NOMO-1 treated with dmso at 0.1 percent for 144 hours (cell line): ENCODE measurements at regions not wholly inside any gene's neighbourhood (a gene's known extent, or its start where the extent isn't known, plus 50 kb on each side); places are given as distances from the start of the nearest gene placed in this dataset.
A peak's percentile ranks its signal among the peaks of the same experiment; 100 is the strongest.

Experiments used
- DNase-seq: peaks from one replicate; lab custom pipeline; 2025; ENCODE audit not compliant: unreplicated experiment; lab: John Stamatoyannopoulos, UW

DNA sequence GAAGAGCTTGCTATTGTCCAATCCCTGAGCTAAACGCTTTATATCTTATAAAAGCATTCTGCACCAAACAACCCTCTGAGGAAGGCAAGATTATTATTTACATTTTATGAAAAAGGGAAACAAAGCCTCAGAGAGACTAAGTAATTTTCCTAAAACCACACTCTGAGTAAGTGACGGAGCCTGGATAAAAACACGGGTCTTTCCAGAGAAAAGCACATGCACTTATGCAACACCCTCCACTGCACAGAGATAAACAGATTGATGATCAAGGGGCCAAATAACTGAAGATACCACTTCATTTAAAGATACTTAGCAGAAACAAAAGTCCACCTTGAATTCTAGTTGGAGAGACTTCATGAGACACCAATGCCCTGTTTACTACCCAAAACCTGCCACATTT is 214.7 kb upstream of the PDE10A start:
- no peak for DNase-seq

DNA sequence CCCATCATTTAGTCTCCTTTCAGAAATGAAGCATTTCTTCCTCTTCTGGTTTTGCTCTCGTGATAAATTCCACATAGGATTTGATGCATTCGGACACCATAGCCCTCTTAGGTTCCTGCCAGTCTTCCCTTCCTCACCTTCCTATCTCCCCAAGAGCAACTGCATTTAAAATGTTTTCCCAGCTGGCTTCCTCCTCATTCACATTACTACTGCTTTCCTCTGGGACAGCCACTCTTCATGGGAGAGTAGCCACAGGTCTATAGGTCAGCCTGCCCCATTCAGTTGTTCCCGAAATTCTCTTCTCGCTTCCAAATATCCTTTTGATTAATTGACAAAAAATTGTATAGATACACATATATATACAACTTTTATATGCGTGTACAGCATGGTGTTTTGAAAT is 214.2 kb upstream of the PDE10A start:
- no peak for DNase-seq

DNA sequence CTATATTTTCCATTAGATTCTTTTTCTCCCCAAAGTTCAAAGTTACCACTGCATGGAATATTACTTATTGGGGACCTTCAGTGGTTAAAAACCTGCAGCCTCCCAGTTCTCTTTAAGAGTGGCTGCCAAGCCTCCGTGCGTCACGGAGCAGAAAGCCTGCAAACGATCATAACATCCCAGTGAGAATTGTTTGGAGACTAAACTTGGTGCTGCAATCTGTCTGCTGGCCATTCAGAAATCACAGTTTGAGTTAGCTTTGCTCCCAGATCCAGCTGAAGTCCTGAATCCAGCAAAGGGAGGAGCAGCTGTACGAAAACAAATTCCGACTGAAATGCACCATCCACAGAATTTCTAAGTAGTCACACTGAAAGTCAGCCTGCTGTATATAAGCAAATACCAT is 213.5 kb upstream of the PDE10A start:
- DNase-seq: no peak

DNA sequence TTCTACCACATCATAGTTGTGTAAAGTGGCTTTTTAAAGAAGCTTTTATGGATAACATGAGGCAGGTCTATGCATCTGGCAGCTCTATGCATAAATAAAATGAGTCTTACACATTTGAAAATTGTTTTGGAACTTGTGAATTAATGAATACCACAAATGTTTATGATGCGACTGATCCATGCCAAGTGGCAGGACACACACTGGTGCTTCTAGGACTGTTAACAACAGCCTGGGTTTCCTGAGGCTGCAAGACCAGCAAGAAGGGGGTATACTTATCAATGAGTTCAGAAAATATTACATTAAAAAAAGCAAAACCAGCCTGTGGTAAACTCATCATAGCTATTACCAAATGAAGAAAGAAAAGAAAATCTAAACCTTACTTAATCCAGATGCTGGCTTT is 212.9 kb upstream of the PDE10A start:
- no peak for DNase-seq

DNA sequence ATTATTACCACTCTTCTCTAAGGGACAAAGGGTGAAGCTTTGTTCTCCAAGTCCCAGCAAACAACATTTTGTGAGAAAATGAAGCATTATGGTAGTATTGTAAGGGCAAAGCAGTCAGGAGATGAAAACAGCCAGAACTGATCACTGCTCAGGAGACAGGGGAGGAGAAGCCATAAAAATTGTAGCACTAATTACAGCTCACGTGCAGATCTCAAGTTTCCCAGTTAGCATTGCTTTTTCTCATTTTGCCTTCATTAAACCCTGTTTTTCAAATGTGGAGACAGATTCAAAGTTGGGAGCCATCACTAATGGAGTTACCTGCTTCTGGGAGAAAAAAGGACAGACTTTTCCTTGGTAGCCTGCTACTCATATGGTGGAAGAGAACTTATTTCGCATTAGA is 210.9 kb upstream of the PDE10A start:
- no peak for DNase-seq

DNA sequence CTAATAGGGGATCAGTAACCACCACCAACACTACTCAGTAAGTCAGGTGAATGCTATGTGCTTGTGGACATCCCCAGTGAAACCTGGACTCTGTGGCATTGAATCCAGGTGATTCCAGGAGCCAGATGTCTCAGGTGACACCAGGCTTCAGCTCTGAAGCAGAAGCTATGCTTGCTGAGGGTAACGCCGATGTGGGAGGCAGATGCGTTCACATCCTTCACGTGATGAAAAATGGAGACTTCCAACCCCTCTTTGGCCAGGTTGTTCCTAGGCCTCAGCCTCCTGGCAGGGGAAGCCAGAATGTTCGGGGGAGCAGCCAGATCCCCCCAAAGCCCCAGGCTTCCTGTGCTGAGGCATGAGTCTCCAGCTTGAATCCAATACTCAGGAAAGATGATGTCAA is 209.8 kb upstream of the PDE10A start:
- DNase-seq: no peak

DNA sequence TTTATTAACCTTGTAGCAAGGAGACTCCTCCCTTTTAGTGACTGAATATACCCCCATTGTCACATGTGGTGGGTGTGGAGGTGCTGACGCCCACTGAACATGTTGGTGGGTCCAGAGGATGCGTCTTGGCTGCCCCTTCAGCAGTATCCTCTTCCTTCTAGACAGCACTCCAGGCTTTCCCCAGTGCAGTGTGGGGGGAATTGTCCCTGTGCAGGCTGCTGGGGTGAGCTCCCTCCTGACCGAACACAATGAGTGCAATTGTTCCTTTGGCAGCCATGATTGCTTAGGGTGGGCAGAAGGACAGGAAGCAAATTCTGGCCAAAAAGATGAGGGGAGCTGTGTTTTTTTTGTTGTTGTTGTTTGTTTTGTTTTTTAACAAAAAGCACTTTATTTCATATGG is 209.3 kb upstream of the PDE10A start:
- no peak for DNase-seq

DNA sequence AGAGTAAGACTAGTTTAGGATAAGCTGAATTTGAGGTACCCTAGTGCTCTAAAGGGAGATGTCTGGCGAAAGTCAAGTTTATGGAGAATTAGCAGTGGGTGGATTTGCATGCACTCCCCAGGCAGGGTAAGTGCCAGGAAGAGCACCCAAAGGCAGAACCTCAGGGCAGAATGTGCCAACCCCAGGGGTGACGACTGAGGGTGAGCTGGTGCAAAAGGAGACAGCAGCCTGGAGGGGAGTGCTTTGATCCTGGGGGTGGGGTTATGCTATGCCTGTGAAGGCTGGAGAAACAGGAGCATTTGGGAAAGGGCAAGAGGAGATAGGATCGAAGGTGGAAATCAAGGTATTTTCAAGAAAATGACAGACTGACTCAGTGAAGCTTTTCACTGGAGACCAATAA is 208.5 kb upstream of the PDE10A start:
- DNase-seq: no peak

DNA sequence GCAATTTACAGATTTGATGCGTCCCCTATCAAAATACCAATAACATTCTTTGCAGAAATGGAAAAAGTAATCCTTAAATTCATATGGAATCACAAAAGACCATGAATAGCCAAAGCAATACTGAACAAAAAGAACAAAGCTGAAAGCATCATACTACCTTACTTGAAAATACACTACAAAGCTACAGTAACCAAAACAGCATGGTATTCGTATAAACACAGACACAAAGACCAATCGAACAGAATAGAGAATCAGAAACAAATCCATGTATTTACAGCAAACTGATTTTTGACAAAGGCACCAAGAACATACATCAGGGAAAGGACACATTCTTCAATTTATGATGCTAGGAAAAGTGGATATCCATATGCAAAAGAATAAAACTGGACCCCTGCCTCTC is 206.5 kb upstream of the PDE10A start:
- DNase-seq: no peak

DNA sequence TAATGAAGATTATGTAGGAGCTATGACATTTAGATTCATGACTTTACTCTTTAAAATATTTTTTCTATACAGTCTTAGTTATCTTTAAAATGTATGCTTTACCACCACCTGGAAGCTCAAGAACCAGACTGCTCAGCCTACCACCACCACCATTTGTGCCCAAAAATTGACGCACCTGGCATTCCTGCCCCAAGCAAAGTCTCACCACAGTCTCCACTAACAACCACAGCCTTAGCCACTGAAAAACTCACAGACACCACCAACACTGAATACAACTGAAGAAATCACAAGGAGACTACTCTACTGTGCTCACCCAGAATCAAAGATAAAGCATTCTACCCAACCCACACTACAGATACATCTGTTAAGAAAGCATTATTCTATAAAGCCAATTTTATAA is 201.9 kb upstream of the PDE10A start:
- DNase-seq: no peak

DNA sequence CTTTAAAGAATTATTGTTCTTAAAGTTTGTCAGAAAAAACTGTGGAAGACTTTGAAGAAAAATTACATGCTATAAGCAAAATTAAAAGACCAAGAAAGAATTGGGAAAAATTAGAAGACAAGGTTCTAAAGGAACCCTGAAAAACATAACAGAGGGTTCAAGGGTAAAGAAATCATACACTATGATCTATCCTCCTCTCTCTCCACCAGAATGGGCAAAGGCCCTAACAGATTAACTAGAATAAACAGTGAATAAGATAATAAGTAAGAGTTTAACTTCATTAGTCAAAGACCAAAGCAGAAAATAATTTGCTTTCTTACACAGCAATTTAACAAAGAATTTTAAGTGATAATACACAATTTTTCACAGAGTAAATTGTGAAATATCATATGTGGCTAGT is 201.2 kb upstream of the PDE10A start:
- DNase-seq: no peak

DNA sequence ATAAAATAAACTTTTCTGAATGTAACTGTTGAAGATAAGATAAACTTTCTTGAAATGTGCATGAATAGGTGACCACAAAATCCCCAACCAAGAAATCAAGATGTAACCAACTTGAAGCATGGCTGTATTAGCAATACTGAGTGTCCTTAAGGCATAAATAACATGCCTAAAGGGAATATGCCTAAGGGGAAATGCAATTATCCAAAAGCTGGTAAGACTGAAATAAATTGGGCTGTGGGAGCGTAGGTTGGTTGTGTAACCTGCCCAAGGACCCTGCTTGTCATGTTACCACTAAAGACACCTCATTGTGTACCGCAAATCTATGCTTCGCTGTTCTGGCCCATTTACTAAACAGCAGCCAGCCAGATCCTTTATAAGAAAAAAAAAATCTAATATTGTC is 200.8 kb upstream of the PDE10A start:
- no peak for DNase-seq

DNA sequence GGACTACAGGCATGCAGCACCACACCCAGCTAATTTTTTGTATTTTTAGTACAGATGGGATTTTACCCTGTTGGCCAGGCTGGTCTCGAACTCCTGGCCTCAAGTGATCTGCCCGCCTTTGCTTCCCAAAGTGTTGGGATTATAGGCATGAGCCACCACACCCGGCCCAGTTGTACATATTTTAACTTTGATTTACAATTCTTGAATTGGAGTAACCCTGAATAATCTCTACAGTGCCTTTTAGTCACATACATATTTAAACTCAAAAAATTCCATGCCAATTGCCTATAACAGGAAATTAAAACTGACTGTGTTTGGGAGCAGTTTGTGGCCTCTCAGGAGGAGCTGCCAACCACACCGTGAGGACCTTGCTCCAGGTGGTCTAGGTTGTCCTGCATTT is 199.8 kb upstream of the PDE10A start:
- no peak for DNase-seq

DNA sequence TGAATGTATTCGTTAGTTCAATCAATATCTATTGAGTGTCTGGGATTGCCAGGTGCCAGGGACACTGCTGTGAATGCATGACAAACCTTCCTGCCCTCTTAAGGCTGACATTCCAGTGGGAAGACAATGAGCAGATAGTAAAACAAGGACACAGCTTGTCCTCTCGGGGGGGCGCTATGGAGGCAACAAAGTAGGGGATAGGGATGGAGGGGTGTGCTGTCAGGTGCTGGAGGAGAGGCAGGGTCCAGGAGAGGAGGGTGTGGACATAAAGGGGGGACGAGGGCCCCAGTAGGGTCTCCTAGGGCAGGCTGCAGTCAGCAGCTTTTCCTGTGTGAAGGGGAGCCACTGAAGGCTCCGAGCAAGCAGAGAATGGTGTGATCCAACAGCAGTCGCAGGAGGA is 198.2 kb upstream of the PDE10A start:
- DNase-seq: no peak

DNA sequence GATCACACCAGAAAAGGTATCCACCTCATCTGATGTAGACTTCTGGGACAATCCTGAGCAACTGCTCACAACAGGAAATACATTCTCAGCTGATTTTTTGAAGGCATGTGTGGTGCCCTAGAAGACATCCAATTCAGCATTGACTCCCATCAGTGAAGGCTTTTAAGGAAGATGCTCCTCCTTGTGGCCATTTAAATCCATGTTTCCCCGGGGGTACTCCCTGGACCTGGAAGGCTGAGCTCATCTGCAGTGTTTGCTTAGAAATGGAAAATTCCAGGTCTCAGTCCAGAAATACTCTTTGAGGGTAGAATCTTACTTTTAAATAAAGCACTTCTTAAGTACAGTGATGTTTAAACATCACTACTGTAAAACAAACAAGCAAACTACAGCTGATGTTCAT is 195.5 kb upstream of the PDE10A start:
- DNase-seq: no peak

DNA sequence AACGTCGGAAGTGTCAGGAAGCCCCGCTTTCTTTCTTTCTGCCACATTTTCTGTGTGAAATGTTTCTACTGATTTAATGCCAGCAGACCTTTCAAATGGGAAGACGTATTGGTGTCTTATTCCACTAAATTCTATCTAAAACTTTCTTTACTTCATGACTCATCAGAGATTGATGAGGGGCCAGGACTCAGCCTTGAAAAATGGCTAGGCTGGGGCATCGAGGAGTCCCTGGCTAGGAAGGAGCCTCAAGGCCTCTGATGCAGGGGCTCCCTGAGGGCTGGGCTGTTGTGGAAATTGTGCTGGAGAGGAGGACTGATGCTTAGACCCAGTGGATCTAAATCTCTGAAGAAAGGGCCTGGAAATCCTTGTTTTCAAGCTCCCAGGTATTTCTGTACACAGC is 192.8 kb upstream of the PDE10A start:
- DNase-seq: no peak

DNA sequence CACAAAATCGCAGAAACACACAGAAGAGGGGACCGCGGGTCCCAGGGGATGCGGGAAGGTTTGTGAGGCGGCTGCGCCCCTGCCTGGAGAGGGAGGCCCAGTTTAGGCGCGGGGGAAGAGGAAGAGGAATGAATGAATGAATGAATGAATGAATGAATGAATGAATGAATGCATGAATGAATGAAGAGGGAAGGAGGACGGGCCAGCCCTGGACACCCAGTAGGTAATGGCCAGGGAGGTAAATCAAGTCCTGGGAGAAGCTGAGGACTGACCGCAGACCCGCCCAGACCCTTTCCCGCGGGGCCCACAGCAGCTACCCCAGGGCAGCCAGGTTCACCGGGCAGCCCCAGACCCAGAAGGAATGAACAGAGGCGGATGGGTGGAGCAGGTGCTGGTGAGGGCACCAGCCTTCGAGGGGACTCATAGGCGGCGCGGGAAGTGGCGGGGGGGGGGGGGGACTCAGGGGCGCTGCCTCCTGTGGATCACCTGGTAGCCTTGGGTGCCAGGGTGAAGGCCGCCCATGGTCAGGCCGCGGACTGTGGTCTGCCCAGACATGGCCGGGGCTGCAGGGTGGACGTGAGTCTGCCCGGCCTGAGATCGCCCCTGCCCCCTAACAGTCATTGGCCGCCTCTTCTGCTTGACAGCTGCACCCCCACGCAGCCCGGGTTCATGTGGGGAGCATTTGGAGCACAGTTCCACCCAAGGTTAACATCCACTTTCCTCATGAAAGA is 192.0 kb upstream of the PDE10A start:
- DNase-seq: no peak

DNA sequence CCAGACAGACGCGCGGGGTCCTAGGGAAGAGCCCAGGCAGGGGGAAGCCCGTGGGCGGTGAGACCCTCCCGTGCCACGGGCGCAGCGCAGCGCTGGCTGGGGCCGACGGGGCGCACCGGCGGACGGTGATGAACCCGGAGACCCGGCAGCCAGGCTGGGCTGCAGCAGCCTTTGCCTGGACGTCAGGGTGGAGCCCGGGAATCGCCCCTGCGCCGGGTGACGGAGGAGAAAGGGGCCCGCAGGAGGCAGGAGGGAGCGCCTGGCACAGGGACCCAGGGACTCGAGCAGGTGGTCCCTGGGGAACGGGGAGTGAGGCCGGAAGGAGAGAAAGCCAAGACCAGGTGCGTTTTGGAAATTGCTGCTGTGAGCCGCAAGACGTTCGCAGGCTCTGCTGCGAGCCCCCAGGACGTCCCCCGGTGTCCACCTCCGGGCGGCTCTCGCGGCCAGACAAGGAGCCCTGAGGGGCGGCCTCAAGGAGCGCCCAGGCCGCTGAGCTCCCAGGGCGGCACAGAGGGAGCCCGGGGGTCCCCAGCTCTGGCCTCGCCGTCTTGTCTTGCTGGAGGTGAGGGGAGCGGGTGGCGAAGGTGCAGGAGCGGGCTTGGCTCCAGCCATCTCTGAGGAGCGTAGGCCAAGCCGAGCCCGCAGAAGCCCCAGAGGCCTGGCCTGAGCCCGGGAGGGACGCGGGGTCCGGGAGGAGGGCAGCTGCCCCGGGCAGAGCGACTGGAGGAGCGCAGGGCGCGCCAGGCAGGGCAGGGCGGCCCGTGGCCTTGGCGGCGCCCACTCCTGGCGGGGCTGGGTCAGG is 191.2 kb upstream of the PDE10A start:
- no peak for DNase-seq

DNA sequence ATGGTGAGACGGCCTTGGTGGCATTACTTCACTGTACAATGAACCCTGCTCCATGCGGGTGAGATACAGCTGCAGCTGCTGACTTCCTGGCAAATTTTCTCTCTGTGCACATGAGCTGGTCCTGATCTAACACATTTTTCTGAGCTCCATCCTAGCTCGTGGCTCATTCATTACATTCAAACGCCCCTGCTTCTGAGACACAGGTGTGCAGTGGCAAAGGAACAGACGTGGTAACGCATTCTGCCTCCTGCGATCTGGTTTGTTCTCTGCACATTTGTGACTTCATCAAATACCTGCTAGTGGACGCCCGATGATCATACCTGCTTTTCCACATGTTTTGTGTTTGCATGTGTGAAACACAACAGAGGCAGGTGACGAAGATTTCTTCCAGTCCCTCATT is 189.6 kb upstream of the PDE10A start:
- DNase-seq: no peak

DNA sequence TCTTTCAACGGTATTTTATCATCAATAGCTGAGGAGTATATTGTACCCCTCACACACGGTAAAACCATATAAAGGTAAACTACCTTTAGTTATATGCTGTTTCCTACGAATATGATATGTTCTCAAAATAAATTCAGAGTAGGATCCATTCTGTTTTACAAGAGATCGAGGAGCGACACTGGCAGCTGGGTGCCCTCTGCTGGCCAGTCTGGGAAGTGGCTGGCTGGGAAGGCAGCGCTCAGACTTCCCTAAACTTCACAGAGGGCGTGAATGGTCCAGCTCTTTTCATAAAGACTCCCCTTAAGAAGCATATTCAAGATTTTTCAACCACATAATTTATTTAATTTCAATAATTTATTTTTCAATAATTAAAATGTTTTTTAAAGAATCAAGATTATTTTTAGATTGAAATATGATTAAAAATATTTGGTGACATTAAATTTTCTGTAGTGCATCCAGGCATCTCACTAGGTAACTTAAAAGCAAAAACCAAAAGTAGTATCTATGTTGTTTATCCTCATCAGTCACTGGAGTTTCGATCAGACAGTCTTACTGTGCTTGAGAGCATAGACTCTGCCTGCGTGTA is 187.5 kb upstream of the PDE10A start:
- peak; percentile 1 for DNase-seq

DNA sequence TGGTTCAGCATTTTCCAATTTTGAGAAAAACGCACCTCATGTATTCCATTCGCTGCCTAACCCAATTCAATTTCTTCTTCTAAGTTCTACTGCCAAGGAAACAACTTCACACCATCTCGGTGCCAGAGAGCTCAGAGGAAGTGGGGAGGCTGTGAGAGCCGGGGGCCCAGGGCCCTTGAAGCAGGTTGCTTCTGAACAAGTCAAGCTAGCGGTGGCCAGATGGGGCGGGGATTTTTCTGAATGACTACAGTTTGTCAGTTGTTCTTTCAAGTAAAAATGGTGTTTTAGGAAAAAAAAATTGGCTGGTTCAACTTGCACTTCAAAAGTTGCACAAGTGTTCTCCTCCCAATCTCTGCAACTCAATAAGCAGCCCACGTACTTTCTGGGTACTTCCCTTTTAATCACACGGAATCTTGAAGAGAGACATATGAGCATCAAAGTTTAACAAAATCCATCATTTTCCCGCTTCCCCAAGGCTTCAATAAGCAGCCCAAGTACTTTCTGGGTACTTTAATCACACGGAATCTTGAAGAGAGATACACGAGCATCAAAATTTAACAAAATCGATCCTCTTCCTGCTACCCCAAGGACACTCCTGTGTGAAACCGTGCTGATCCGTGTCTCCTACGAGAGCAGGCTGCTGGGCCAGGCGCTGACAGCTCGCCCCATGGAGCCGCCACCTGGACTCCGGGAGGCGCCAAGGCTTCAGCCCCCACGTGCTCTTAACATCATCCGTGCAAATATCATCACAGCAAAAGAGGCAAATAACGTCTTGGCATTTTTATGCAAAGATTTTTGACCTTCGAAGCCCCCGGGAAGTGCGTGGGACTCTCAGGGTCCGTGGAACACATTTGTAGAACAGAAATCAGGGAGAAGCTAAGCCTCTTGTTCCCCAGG is 186.7 kb upstream of the PDE10A start:
- DNase-seq: no peak

DNA sequence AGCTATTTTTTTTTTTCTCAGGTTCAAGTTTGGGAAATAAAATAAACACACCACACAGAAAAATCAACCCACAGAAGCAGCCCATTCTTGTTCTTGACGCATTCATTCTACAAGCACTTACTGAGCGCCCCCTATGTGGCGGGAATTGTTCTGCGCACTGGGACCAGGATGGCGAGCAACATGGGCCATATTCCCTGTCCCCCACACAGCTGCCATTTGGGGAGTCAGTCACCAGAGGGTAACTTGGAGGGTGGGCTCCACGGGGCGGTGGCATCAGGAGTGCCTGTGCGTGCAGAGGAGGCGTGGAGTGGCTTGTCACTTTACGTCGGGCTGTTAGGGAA is 185.0 kb upstream of the PDE10A start:
- no peak for DNase-seq
